HUDEP-2 (cell line): ENCODE measurements at regions not wholly inside any gene's neighbourhood (a gene's known extent, or its start where the extent isn't known, plus 50 kb on each side); places are given as distances from the start of the nearest gene placed in this dataset.

Experiments
- DNase-seq, 76 experiments: peaks; one replicate each; lab custom pipeline; 2025; ENCODE audit not compliant: unreplicated experiment in 76 of 76; lab: John Stamatoyannopoulos, UW

DNA sequence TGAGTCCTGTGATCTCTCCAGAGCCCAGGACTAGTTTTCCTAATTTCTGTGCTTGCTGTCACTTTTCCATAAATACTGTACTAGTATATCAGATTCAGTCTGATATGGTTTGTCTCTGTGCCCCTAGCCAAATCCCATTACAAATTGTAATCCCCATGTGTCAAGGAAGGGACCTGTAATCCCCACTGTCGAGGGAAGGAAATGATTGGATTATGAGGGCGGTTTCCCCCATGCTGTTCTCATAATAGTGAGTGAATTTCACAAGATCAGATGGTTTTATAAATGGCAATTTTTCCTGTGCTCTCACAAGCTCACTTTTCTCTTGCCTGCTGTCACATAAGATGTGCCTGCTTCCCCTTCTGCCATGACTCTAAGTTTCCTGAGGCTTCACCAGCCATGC lies 54.8 kb upstream of the IFRD1 start:
- DNase-seq, result no peak

DNA sequence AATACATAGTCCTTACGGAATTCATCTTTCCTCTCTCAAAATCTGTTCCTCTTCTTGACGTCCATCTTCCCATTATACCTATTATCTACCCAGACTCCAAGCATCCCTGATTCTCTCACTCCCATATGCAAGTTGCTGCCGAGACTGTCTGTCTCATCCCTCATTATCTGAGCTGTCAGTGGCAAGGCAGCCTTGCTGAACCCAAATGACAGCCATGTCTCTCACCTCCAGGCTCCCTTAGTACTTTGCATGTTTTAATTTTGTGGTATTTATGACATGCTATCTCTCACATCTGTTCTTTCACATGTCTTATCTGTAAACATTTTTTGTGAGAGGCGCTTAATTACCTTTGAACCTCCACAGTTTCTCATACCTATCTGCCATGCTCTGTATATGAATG lies 54.4 kb upstream of the IFRD1 start:
- no peak for DNase-seq

DNA sequence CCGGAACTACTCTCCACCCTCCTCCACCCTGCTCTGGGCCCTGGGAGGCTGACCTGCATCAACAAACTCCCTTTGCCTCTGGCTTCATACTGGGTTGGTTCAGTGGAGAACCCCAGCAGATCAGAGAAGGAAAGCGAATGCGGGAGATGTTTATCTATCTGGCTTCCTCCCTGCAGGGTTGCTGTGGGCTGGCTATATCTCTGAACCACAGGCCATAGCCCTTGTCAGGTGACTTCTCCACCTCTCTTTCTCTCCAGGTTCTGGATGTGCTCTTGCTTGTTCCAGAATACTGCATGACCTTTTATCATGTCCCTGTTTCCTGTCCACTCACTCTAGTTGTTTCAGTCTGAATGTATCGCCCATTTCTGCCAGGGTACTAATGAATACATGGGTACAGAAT lies 51.7 kb upstream of the IFRD1 start:
- peak in 37 of 76 experiments; percentile 3 to 71 (median 20) for DNase-seq

- no peak for DNase-seq
These were observed 50.8 kb upstream of the IFRD1 start for GRCh38 chr7:112399501-112399900.

- DNase-seq, result no peak
These were observed 50.1 kb upstream of the IFRD1 start for GRCh38 chr7:112400141-112400540.
